ENCODE measurements at regions not wholly inside any gene's neighbourhood (a gene's known extent, or its start where the extent isn't known, plus 50 kb on each side); places are given as distances from the start of the nearest gene placed in this dataset.
A peak's percentile ranks its signal among the peaks of the same experiment; 100 is the strongest.

DNA sequence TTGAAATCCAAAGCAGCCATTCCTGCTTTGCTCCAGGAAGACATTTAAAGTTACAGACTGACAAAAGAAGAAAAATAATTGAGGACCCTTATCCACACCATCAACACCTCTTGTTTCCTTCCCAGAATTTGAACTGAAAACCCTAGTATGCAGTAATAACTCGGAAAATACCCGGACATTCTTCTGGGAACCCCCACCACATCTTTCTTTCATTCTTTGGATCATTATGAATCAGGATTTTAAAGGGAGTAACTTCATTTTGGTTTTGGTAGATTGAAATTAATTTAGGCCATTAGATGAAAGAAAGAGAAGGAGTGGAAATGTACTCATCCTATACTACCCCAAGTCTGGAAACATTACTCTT lies 213.8 kb upstream of the MARCKS start:
- no peaks in the 10 kb centered on the region for H3K79me1 ChIP-seq (replicated peaks; ENCODE audit: low read length, poor library complexity, severe bottlenecking)
- no peaks in the 10 kb centered on the region for H3K9me3 ChIP-seq (ENCODE audit: control insufficient read depth, low read length)
- no peak overlapping the region for H3K27ac ChIP-seq (ENCODE audit: low read length, poor library complexity, severe bottlenecking)
- no peak overlapping the region for H2BK120ac ChIP-seq (ENCODE audit: low read depth, low read length)
- no peak overlapping the region for H4K91ac ChIP-seq (ENCODE audit: low read length)
- no CpG with 5 or more reads among the region's 2 CpGs for WGBS
- H3K4me1 ChIP-seq (ENCODE audit: control insufficient read depth, insufficient read depth, low read depth, low read length): peaks cover 6% of the 10 kb centered on the region
- no peak overlapping the region for H2BK5ac ChIP-seq (ENCODE audit: low read depth, low read length, poor library complexity, severe bottlenecking)
- DNase-seq: no peak
- H3K4me3 ChIP-seq (ENCODE audit: insufficient read depth in 1 of 2, low read depth in 1 of 2, low read length in 2 of 2): no peak overlapping the region
- no peaks in the 10 kb centered on the region for H3K27me3 ChIP-seq (ENCODE audit: control insufficient read depth in 1 of 2, insufficient read depth in 1 of 2, low read length in 2 of 2)
- no peak overlapping the region for H2BK12ac ChIP-seq (ENCODE audit: low read length in 2 of 2)
- H3K4me2 ChIP-seq (ENCODE audit: low read length, poor library complexity, severe bottlenecking): no peak overlapping the region
- H3K14ac ChIP-seq (ENCODE audit: low read length in 2 of 2): no peak overlapping the region
- H2AFZ ChIP-seq (ENCODE audit: low read depth, low read length): no peak overlapping the region
- no peak overlapping the region for H2BK15ac ChIP-seq (ENCODE audit: low read depth, poor library complexity, severe bottlenecking)
- no peak overlapping the region for H3K18ac ChIP-seq (ENCODE audit: low read depth in 1 of 2, low read length in 2 of 2)
- no peak overlapping the region for H3K9ac ChIP-seq (ENCODE audit: low read length)
- H3K23ac ChIP-seq (ENCODE audit: low read length in 2 of 2): no peak overlapping the region
- H3K4ac ChIP-seq (ENCODE audit: low read depth in 1 of 2, low read length in 2 of 2): no peak overlapping the region
- no peaks in the 10 kb centered on the region for H3K36me3 ChIP-seq (ENCODE audit: control insufficient read depth in 1 of 2, insufficient read depth in 2 of 2, low read depth in 1 of 2, low read length in 2 of 2)
- H4K8ac ChIP-seq (ENCODE audit: low read length): no peak overlapping the region
- H2AK5ac ChIP-seq (ENCODE audit: low read length, severe bottlenecking): no peak overlapping the region

DNA sequence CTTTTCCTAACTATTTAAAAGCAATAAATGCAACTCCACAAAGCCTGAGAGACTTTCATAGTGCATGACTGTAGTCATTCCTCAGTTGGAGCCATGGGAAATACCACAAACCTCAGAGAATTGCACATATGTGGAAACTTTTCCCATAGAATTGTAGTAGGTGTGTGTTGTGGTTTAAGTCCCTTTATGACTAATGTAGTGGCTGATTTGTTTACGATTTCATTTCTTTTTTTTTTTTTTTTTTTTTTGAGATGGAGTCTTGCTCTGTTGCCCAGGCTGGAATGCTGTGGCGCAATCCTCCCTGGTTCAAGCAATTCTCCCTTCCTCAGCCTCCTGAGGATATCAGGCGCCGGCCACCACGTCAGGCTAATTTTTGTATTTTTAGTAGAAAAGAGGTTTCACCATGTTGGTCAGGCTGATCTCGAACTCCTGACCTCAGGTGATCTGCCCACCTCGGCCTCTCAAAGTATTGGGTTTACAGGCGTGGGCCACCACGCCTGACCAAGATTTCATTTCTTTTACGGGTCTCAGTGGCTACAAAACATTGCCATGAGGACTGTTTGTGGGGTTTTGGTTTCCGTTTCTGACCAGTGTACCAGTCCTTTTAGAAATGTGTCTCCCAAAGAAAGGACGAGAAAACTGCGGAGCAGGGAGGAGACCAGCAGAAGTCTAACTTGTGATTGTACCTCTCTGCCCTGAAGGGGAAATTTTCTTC lies 212.1 kb upstream of the MARCKS start:
- H3K14ac ChIP-seq (ENCODE audit: low read length in 2 of 2): no peak overlapping the region
- peak overlapping the region in 1 of 2 experiments; percentile 86 for H3K18ac ChIP-seq (ENCODE audit: low read depth in 1 of 2, low read length in 2 of 2)
- no peak overlapping the region for H4K91ac ChIP-seq (ENCODE audit: low read length)
- no peaks in the 10 kb centered on the region for H3K27me3 ChIP-seq (ENCODE audit: control insufficient read depth in 1 of 2, insufficient read depth in 1 of 2, low read length in 2 of 2)
- H4K8ac ChIP-seq (ENCODE audit: low read length): no peak overlapping the region
- no peak overlapping the region for H3K4me2 ChIP-seq (ENCODE audit: low read length, poor library complexity, severe bottlenecking)
- H3K9me3 ChIP-seq (ENCODE audit: control insufficient read depth, low read length): no peaks in the 10 kb centered on the region
- peak; percentile 97 for DNase-seq
- H3K79me1 ChIP-seq (replicated peaks; ENCODE audit: low read length, poor library complexity, severe bottlenecking): no peaks in the 10 kb centered on the region
- no peak overlapping the region for H3K4me3 ChIP-seq (ENCODE audit: insufficient read depth in 1 of 2, low read depth in 1 of 2, low read length in 2 of 2)
- peak overlapping the region; percentile 73 for H3K9ac ChIP-seq (ENCODE audit: low read length)
- H3K4ac ChIP-seq (ENCODE audit: low read depth in 1 of 2, low read length in 2 of 2): no peak overlapping the region
- H2BK120ac ChIP-seq (ENCODE audit: low read depth, low read length): no peak overlapping the region
- peak overlapping the region; percentile 18 to 78 for H2BK12ac ChIP-seq (ENCODE audit: low read length in 2 of 2)
- H2AFZ ChIP-seq (ENCODE audit: low read depth, low read length): no peak overlapping the region
- 80% methylated on average over 12 of the region's 13 CpGs for WGBS
- no peaks in the 10 kb centered on the region for H3K36me3 ChIP-seq (ENCODE audit: control insufficient read depth in 1 of 2, insufficient read depth in 2 of 2, low read depth in 1 of 2, low read length in 2 of 2)
- no peak overlapping the region for H2BK5ac ChIP-seq (ENCODE audit: low read depth, low read length, poor library complexity, severe bottlenecking)
- H2BK15ac ChIP-seq (ENCODE audit: low read depth, poor library complexity, severe bottlenecking): no peak overlapping the region
- no peak overlapping the region for H3K23ac ChIP-seq (ENCODE audit: low read length in 2 of 2)
- peak overlapping the region; percentile 47 for H2AK5ac ChIP-seq (ENCODE audit: low read length, severe bottlenecking)
- H3K27ac ChIP-seq (ENCODE audit: low read length, poor library complexity, severe bottlenecking): peak overlapping the region; percentile 67
- H3K4me1 ChIP-seq (ENCODE audit: control insufficient read depth, insufficient read depth, low read depth, low read length): peaks cover 6% of the 10 kb centered on the region

DNA sequence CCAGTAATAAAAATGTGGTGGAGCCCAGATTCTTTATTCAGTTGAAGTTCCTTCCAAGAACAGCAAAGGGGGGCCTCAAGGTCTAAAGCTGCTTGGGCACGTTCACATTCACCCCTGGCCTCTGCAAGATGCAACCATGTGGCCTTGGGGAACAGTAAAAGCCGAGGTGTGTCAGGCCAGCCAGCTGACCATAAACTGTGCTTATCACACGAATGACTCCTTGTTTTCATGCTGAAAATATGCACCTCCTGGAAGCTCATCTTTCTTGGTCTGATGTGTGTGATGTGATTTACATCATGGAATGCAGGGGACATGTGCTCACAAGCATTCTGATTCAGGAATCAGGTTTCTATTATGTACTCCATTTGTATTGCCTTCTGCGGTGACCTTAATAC lies 211.6 kb upstream of the MARCKS start:
- H3K4me2 ChIP-seq (ENCODE audit: low read length, poor library complexity, severe bottlenecking): no peak overlapping the region
- H2BK15ac ChIP-seq (ENCODE audit: low read depth, poor library complexity, severe bottlenecking): no peak overlapping the region
- no peak overlapping the region for H2AFZ ChIP-seq (ENCODE audit: low read depth, low read length)
- H3K27ac ChIP-seq (ENCODE audit: low read length, poor library complexity, severe bottlenecking): peak overlapping the region; percentile 67
- no peak overlapping the region for H3K4me3 ChIP-seq (ENCODE audit: insufficient read depth in 1 of 2, low read depth in 1 of 2, low read length in 2 of 2)
- WGBS: 3% methylated on average over 3 of the region's 4 CpGs
- H3K9ac ChIP-seq (ENCODE audit: low read length): peak overlapping the region; percentile 73
- H3K79me1 ChIP-seq (replicated peaks; ENCODE audit: low read length, poor library complexity, severe bottlenecking): no peaks in the 10 kb centered on the region
- H3K27me3 ChIP-seq (ENCODE audit: control insufficient read depth in 1 of 2, insufficient read depth in 1 of 2, low read length in 2 of 2): no peaks in the 10 kb centered on the region
- no peak overlapping the region for H4K91ac ChIP-seq (ENCODE audit: low read length)
- H3K23ac ChIP-seq (ENCODE audit: low read length in 2 of 2): no peak overlapping the region
- H4K8ac ChIP-seq (ENCODE audit: low read length): no peak overlapping the region
- peaks cover 6% of the 10 kb centered on the region for H3K4me1 ChIP-seq (ENCODE audit: control insufficient read depth, insufficient read depth, low read depth, low read length)
- peak overlapping the region; percentile 50 to 78 for H2BK12ac ChIP-seq (ENCODE audit: low read length in 2 of 2)
- H3K36me3 ChIP-seq (ENCODE audit: control insufficient read depth in 1 of 2, insufficient read depth in 2 of 2, low read depth in 1 of 2, low read length in 2 of 2): no peaks in the 10 kb centered on the region
- H3K9me3 ChIP-seq (ENCODE audit: control insufficient read depth, low read length): no peaks in the 10 kb centered on the region
- H3K18ac ChIP-seq (ENCODE audit: low read depth in 1 of 2, low read length in 2 of 2): peak overlapping the region; percentile 13 to 86
- no peak overlapping the region for H2BK120ac ChIP-seq (ENCODE audit: low read depth, low read length)
- H3K14ac ChIP-seq (ENCODE audit: low read length in 2 of 2): no peak overlapping the region
- no peak overlapping the region for H3K4ac ChIP-seq (ENCODE audit: low read depth in 1 of 2, low read length in 2 of 2)
- peak; percentile 79 for DNase-seq
- no peak overlapping the region for H2BK5ac ChIP-seq (ENCODE audit: low read depth, low read length, poor library complexity, severe bottlenecking)
- peak overlapping the region; percentile 47 for H2AK5ac ChIP-seq (ENCODE audit: low read length, severe bottlenecking)

DNA sequence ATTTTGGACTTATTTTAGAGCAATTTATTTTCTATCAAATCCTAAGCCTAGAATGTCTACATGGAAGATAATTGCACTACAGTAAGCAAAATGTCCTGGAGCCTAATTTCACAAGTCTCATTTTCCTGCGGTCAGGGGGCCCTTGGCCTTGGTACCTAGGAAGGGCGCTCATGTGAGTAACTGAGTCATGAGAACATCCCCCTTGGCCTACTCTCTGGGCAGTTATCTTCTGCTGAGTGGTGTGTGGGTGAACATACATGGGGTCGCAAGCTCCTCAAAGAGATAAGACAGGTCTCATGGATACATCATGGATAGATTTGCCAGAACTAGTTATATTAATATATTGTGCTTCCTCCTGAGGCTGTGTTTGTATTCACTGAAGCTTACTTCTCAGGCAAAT lies 211.2 kb upstream of the MARCKS start:
- Histone ChIP-seq H2BK5ac (ENCODE audit: low read depth, low read length, poor library complexity, severe bottlenecking) (no peak overlapping the region), H4K8ac (ENCODE audit: low read length) (no peak overlapping the region), H2AFZ (ENCODE audit: low read depth, low read length) (no peak overlapping the region), H3K14ac (ENCODE audit: low read length in 2 of 2) (no peak overlapping the region), H3K79me1 (replicated peaks; ENCODE audit: low read length, poor library complexity, severe bottlenecking) (no peaks in the 10 kb centered on the region), H2AK5ac (ENCODE audit: low read length, severe bottlenecking) (peak overlapping the region; percentile 76), H3K9ac (ENCODE audit: low read length) (peak overlapping the region; percentile 52), H3K4me3 (ENCODE audit: insufficient read depth in 1 of 2, low read depth in 1 of 2, low read length in 2 of 2) (no peak overlapping the region), H3K27me3 (ENCODE audit: control insufficient read depth in 1 of 2, insufficient read depth in 1 of 2, low read length in 2 of 2) (no peaks in the 10 kb centered on the region), H2BK120ac (ENCODE audit: low read depth, low read length) (no peak overlapping the region), H3K4me1 (ENCODE audit: control insufficient read depth, insufficient read depth, low read depth, low read length) (peaks cover 6% of the 10 kb centered on the region), H4K91ac (ENCODE audit: low read length) (peak overlapping the region; percentile 54), H3K4ac (ENCODE audit: low read depth in 1 of 2, low read length in 2 of 2) (no peak overlapping the region), H3K27ac (ENCODE audit: low read length, poor library complexity, severe bottlenecking) (peak overlapping the region; percentile 57), H3K18ac (ENCODE audit: low read depth in 1 of 2, low read length in 2 of 2) (no peak overlapping the region), H2BK15ac (ENCODE audit: low read depth, poor library complexity, severe bottlenecking) (no peak overlapping the region), H2BK12ac (ENCODE audit: low read length in 2 of 2) (peak overlapping the region in 1 of 2 experiments; percentile 94), H3K4me2 (ENCODE audit: low read length, poor library complexity, severe bottlenecking) (no peak overlapping the region), H3K36me3 (ENCODE audit: control insufficient read depth in 1 of 2, insufficient read depth in 2 of 2, low read depth in 1 of 2, low read length in 2 of 2) (no peaks in the 10 kb centered on the region), H3K23ac (ENCODE audit: low read length in 2 of 2) (no peak overlapping the region), H3K9me3 (ENCODE audit: control insufficient read depth, low read length) (no peaks in the 10 kb centered on the region)
- DNase-seq: no peak
- 100% methylated on average over 2 of the region's 3 CpGs for WGBS

Measured in mesenchymal stem cell (in vitro differentiated cells and primary cell).